ENCODE measurements at regions not wholly inside any gene's neighbourhood (a gene's known extent, or its start where the extent isn't known, plus 50 kb on each side); places are given as distances from the start of the nearest gene placed in this dataset.

GRCh38 chr4:180028682-180029081, 2214.5 kb upstream of the TENM3 start:
- 44% methylated on average over 8 of the region's 8 CpGs for WGBS, 2 donors
- Histone ChIP-seq H3K9me3 (no peaks in the 10 kb centered on the region), H3K27me3 (no peaks in the 10 kb centered on the region), H3K4me1 (no peaks in the 10 kb centered on the region), H3K27ac (no peak overlapping the region), H3K4me3 (no peak overlapping the region), H3K36me3 (no peaks in the 10 kb centered on the region)
- no peak for DNase-seq
- peak in 2 of 9 donors; percentile 14 to 26 for TF ChIP-seq CTCF (IDR thresholded peaks at IDR 0.05)
- intact Hi-C loops (cut with DNase I): no loop called here
- no peak for ATAC-seq

DNA sequence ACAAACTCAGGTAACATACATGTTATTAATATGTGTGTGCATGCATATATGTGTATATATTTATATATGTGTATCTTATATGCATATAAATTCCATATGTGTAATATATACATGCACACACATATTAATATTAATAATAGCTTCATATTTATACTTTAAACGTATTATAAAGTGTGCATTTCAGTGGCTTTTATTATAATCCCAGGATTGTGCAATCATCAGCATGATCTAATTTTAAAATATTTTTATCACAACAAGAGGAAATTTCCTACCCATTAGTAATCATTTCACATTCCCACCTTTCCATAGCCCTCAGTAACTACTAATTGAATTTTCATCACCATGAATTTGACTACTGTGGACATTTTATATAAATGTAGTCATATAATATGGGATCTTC, 2211.9 kb upstream of the TENM3 start:
- no peaks in the 10 kb centered on the region for H3K36me3 ChIP-seq
- no peak overlapping the region for H3K27ac ChIP-seq
- no peaks in the 10 kb centered on the region for H3K27me3 ChIP-seq
- H3K9me3 ChIP-seq: peaks cover 0 to 5% (median 0%) of the 10 kb centered on the region in 11 donors
- DNase-seq (no peak), ATAC-seq (no peak)
- H3K4me1 ChIP-seq: no peaks in the 10 kb centered on the region
- 72 to 89% methylated on average over 1 of the region's 1 CpG for WGBS, 2 donors
- intact Hi-C loops (cut with DNase I): no loop called here
- no peak overlapping the region for H3K4me3 ChIP-seq
- no peak for TF ChIP-seq CTCF (IDR thresholded peaks at IDR 0.05)

DNA sequence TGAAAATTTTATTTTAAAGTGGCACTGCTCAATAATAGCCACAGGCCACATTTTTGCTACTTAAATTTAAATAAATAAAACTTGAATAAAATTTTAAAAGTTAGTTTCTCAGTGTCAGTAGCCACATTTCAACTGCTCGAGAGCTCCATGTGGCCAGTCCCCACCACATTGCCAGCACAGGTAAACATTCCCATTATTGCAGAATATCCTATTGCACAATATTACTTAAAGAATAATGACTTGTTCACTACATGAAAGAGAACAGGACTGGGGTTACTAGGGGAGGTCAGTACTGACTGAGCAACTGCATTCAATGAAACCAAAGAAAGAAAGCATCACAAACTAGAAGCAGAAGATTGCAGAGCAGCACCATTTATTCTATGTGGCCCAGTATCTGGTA, 2201.6 kb upstream of the TENM3 start:
- peaks cover 0 to 3% (median 0%) of the 10 kb centered on the region in 7 donors for H3K27me3 ChIP-seq
- H3K9me3 ChIP-seq: peaks cover 0 to 11% (median 0%) of the 10 kb centered on the region in 11 donors
- intact Hi-C loops (cut with DNase I): no loop called here
- no peak for TF ChIP-seq CTCF (IDR thresholded peaks at IDR 0.05)
- no peak overlapping the region for H3K4me3 ChIP-seq
- no peak overlapping the region for H3K27ac ChIP-seq
- no peaks in the 10 kb centered on the region for H3K36me3 ChIP-seq
- 83 to 88% methylated on average over 1 of the region's 1 CpG for WGBS, 2 donors
- DNase-seq (no peak), ATAC-seq (no peak)
- no peaks in the 10 kb centered on the region for H3K4me1 ChIP-seq

GRCh38 chr4:180052629-180053028, 2190.6 kb upstream of the TENM3 start:
- peaks cover 0 to 3% (median under 1%) of the 10 kb centered on the region in 9 donors for H3K4me1 ChIP-seq
- 59 to 63% methylated on average over 7 of the region's 7 CpGs for WGBS, 2 donors
- H3K27me3 ChIP-seq: peaks cover 0 to 27% (median 8%) of the 10 kb centered on the region in 7 donors
- no peak overlapping the region for H3K4me3 ChIP-seq
- TF ChIP-seq CTCF (IDR thresholded peaks at IDR 0.05): no peak
- H3K36me3 ChIP-seq: no peaks in the 10 kb centered on the region
- peaks cover 0 to under 1% (median 0%) of the 10 kb centered on the region in 11 donors for H3K9me3 ChIP-seq
- intact Hi-C loops (cut with DNase I): no loop called here
- ATAC-seq (no peak), DNase-seq (no peak)
- no peak overlapping the region for H3K27ac ChIP-seq
